ENCODE measurements at regions not wholly inside any gene's neighbourhood (a gene's known extent, or its start where the extent isn't known, plus 50 kb on each side); places are given as distances from the start of the nearest gene placed in this dataset.
"Not testable (repeated sequence)": the region's sequence is repeated elsewhere in the genome, so short reads cannot be mapped to it uniquely, and the experiment has no call there.

DNA sequence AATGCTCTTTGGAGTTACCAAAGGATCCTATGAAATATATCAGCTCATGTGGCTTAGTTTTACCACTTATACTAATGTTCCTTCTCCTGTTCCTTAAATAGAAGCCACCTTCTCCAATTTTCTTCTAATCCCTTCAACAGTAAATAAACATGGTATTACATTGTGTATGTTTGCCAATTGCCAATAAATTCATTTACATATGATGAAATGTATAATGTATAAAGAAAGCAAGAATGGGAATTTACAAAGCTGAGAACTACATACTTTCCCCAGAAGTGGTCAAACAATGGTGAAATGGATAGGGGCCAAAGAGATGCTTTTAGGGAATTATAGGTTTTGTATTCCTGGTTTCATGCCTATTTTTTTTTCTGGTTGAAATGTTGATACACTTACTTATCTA, 894.2 kb upstream of the CRIM1 start:
- no peak for ATAC-seq (ENCODE audit: low FRiP score)
- no peak for TF ChIP-seq CTCF (IDR thresholded peaks at IDR 0.05)
- DNase-seq (ENCODE audit: low spot score): no peak

DNA sequence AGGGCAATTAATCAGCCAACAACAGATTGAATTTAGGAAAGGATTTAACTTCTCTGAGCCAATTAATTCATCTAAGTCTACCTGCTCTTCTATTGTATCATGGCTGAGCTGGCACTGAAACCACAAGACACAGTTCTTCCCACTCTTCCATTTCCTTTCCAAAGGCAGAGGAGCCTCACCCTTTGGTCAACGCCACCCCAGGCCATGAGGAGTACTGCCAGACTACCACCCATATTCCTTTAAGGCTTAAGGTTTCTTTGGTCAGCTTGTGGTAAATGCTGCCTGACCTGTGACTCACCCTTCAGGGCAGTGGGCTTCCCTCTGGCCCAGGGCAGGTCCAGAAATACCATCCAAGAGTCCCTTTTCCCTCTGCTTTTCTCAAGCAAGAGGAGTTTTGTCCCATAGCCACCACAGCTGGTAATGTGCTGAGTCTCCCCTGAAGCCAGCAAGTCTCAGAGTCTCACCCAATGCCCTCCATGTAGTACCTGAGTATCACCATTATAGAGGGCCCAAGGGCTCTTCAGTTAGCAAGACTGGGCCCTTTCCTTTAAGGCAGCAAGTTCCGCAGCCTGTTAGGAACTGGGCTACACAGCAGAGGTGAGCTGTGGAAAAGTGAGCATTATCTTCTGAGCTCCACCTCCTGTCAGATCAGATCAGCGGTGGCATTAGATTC, 900.5 kb upstream of the CRIM1 start:
- DNase-seq (ENCODE audit: low spot score) (no peak), ATAC-seq (ENCODE audit: low FRiP score) (no peak)
- TF ChIP-seq CTCF (IDR thresholded peaks at IDR 0.05): no peak

DNA sequence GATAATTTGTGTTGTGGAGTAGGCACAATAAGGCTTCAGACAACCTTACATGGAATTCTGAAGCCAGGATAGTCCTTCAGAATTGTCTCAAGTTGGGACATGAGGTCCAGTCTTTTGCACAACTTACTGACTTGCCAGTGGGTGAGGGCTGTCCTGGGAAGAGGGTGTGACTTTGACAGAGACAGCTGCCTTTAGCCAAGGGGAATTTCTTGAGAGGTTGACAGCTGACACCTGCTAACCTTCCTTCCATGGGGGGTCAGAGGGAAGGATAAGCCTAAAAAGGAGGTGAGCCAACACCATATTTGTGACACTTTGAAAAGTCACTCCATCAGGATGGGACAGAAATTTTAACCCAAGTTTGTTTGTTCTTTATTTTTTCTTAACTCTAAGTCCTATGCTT, 907.8 kb upstream of the CRIM1 start:
- no peak for TF ChIP-seq CTCF (IDR thresholded peaks at IDR 0.05)
- DNase-seq (ENCODE audit: low spot score): no peak
- no peak for ATAC-seq (ENCODE audit: low FRiP score)

GRCh38 chr2:35447215-35447614, 908.4 kb upstream of the CRIM1 start:
- DNase-seq (ENCODE audit: low spot score): no peak
- no peak for TF ChIP-seq CTCF (IDR thresholded peaks at IDR 0.05)
- no peak for ATAC-seq (ENCODE audit: low FRiP score)

DNA sequence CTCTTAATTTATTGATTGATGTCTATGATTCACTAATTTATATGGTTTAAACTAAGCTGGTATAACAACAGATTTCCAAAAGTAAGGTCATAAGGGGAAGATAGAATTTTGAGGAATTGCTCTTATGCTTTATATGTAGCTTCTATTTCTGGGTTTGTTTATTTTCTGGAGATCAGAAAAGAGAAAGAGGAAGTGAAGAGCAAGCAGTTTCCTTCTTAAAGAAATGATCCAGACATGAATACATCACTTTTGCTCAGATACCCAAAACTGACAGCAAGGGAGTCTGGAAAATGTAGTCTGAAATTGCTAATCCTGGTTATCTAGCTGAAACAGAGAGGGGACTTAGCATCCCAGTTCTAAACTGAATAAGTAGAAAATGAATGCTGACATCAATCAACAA, 912.5 kb upstream of the CRIM1 start:
- no peak for DNase-seq (ENCODE audit: low spot score)

GRCh38 chr2:35441575-35441974, 914.0 kb upstream of the CRIM1 start:
- ATAC-seq (ENCODE audit: low FRiP score); DNase-seq (ENCODE audit: low spot score): not testable (repeated sequence)

More for the DNA sequence above, 912.5 kb upstream of the CRIM1 start:
- no peak for ATAC-seq (ENCODE audit: low FRiP score)
- TF ChIP-seq CTCF (IDR thresholded peaks at IDR 0.05): no peak

- not testable (repeated sequence) for ATAC-seq (ENCODE audit: low FRiP score); DNase-seq (ENCODE audit: low spot score)
Measured at GRCh38 chr2:35440308-35440707, 915.3 kb upstream of the CRIM1 start.

- ATAC-seq (ENCODE audit: low FRiP score): not testable (repeated sequence)
Measured at GRCh38 chr2:35436893-35437292, 918.7 kb upstream of the CRIM1 start.

DNA sequence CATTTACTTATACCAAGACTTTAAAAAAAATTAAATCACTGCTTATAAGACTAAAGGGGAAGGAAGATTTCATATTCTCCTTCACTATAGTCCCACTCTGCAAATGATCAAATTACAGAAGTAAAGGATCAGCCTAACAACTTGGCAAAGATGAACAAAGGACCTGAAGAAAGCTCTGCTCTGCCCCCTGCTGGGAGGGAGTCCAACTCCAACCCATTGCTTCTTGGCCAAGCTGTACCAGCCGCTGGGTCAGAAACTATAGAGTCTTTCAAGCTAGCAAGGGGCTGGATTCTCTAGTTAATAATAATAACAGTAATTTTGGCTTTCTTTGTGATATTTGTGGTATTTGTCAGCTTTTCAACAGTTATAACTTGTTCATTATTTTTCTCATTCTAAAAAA, 927.0 kb upstream of the CRIM1 start:
- ATAC-seq (ENCODE audit: low FRiP score) (no peak), DNase-seq (ENCODE audit: low spot score) (no peak)
- no peak for TF ChIP-seq CTCF (IDR thresholded peaks at IDR 0.05)

More at GRCh38 chr2:35436893-35437292, 918.7 kb upstream of the CRIM1 start:
- not testable (repeated sequence) for DNase-seq (ENCODE audit: low spot score)

All from omental fat pad (tissue), 3 donors.